Small intestine (tissue), 7 donors: ENCODE measurements at regions not wholly inside any gene's neighbourhood (a gene's known extent, or its start where the extent isn't known, plus 50 kb on each side); places are given as distances from the start of the nearest gene placed in this dataset.

ENCODE experiments used
- DNase-seq, 2 donors: peaks; one replicate each; pipeline versions ENCODE4 v3.0.0 to v3.0.0-alpha.2; 2013
- FAIRE-seq: peaks from 2 replicates; lab custom pipeline; 2012; peaks lifted over from hg19 to GRCh38; lab: Jason Lieb, UNC
- H3K27ac ChIP-seq, 3 donors: one replicate each; pipeline ENCODE4 v1.5.1; 2013; ENCODE audit warnings: low read length in 2 of 3, mild to moderate bottlenecking in 2 of 3, control low read depth in 1 of 3, inconsistent platforms in 1 of 3, low read depth in 1 of 3, moderate library complexity in 1 of 3
- H3K27me3 ChIP-seq, 3 donors: one replicate each; pipeline ENCODE4 v1.6.1; 2013; ENCODE audit warnings: low read length in 3 of 3, inconsistent platforms in 1 of 3; ENCODE audit not compliant: control insufficient read depth in 3 of 3, insufficient read depth in 3 of 3
- H3K36me3 ChIP-seq, 3 donors: one replicate each; pipeline ENCODE4 v1.6.1; 2013; ENCODE audit warnings: low read length in 3 of 3, inconsistent platforms in 1 of 3, low read depth in 1 of 3, mild to moderate bottlenecking in 1 of 3, moderate library complexity in 1 of 3; ENCODE audit not compliant: control insufficient read depth in 3 of 3, insufficient read depth in 2 of 3
- H3K4me1 ChIP-seq, 3 donors: one replicate each; pipeline ENCODE4 v1.6.1; 2013; ENCODE audit warnings: low read length in 2 of 3, inconsistent platforms in 1 of 3, low read depth in 1 of 3, mild to moderate bottlenecking in 1 of 3, moderate library complexity in 1 of 3; ENCODE audit not compliant: control insufficient read depth in 3 of 3, insufficient read depth in 2 of 3
- H3K4me3 ChIP-seq, 3 donors: one replicate each; pipeline ENCODE4 v1.5.1; 2013; ENCODE audit warnings: low read length in 3 of 3, control low read depth in 1 of 3, inconsistent platforms in 1 of 3, low read depth in 1 of 3, mild to moderate bottlenecking in 1 of 3, moderate library complexity in 1 of 3
- H3K9me3 ChIP-seq, 2 donors: one replicate each; pipeline ENCODE4 v1.6.1; 2013; ENCODE audit warnings: low read depth in 1 of 2, low read length in 1 of 2; ENCODE audit not compliant: control insufficient read depth in 2 of 2, insufficient read depth in 1 of 2
- WGBS, 3 donors: extraction: QIAGEN DNeasy Blood & Tissue Kit; methylation state at CpG; one replicate each; pipeline ENCODE4 v1.1.7; 2013; 5-methylcytosine and 5-hydroxymethylcytosine counted together
- donor health status: healthy with polysubstance abuse.
- donor health status: control.
- donor health status: control.
- donor health status: Bipolar disorder and iron deficiency.
- donor health status: healthy.

GRCh38 chr2:42847596-42848151 is 55.3 kb upstream of the HAAO start:
- Histone ChIP-seq H3K27ac (peak overlapping the region in 1 of 3 donors; percentile 43), H3K9me3 (no peaks in the 10 kb centered on the region), H3K36me3 (no peaks in the 10 kb centered on the region), H3K4me3 (no peak overlapping the region), H3K27me3 (no peaks in the 10 kb centered on the region), H3K4me1 (peaks cover 0 to 5% (median 4%) of the 10 kb centered on the region in 3 donors)
- 89 to 92% (median 91%) methylated on average over 9 of the region's 9 CpGs for WGBS, 3 donors
- FAIRE-seq, result no peak
- no peak for DNase-seq

GRCh38 chr2:42846932-42847595 is 54.7 kb upstream of the HAAO start:
- DNase-seq (no peak), FAIRE-seq (no peak)
- WGBS, 3 donors, result 89 to 91% (median 91%) methylated on average over 9 of the region's 9 CpGs

GRCh38 chr2:42846026-42846425 is 53.6 kb upstream of the HAAO start:
- H3K4me3 ChIP-seq, result no peak overlapping the region
- no peaks in the 10 kb centered on the region for H3K27me3 ChIP-seq
- 84 to 88% (median 86%) methylated on average over 8 of the region's 8 CpGs for WGBS, 3 donors
- H3K4me1 ChIP-seq, result peaks cover 0 to 9% (median 4%) of the 10 kb centered on the region in 3 donors
- no peak for FAIRE-seq
- DNase-seq, result no peak
- H3K27ac ChIP-seq, result peak overlapping the region in 2 of 3 donors; percentile 59 to 79
- H3K36me3 ChIP-seq, result no peaks in the 10 kb centered on the region
- H3K9me3 ChIP-seq, result no peaks in the 10 kb centered on the region

More at GRCh38 chr2:42846932-42847595, 54.7 kb upstream of the HAAO start:
- H3K27me3 ChIP-seq, result no peaks in the 10 kb centered on the region
- peak overlapping the region in 1 of 3 donors; percentile 43 for H3K27ac ChIP-seq
- peaks cover 0 to 9% (median 4%) of the 10 kb centered on the region in 3 donors for H3K4me1 ChIP-seq
- no peak overlapping the region for H3K4me3 ChIP-seq
- no peaks in the 10 kb centered on the region for H3K36me3 ChIP-seq
- H3K9me3 ChIP-seq, result no peaks in the 10 kb centered on the region

- DNase-seq (peak in 1 of 2 donors; percentile 44), FAIRE-seq (no peak)
- Histone ChIP-seq H3K27ac (peak overlapping the region in 2 of 3 donors; percentile 59 to 79), H3K4me1 (peaks cover 0 to 9% (median 4%) of the 10 kb centered on the region in 3 donors), H3K36me3 (no peaks in the 10 kb centered on the region), H3K27me3 (no peaks in the 10 kb centered on the region), H3K9me3 (no peaks in the 10 kb centered on the region), H3K4me3 (no peak overlapping the region)
- 54 to 82% (median 74%) methylated on average over 20 of the region's 20 CpGs for WGBS, 3 donors
These were observed 52.8 kb upstream of the HAAO start for GRCh38 chr2:42844901-42845821.

GRCh38 chr2:42844366-42844765 is 52.0 kb upstream of the HAAO start:
- DNase-seq (no peak), FAIRE-seq (no peak)
- Histone ChIP-seq H3K36me3 (no peaks in the 10 kb centered on the region), H3K4me1 (peaks cover 0 to 9% (median 4%) of the 10 kb centered on the region in 3 donors), H3K27me3 (no peaks in the 10 kb centered on the region), H3K4me3 (no peak overlapping the region), H3K27ac (peak overlapping the region in 1 of 3 donors; percentile 6), H3K9me3 (no peaks in the 10 kb centered on the region)
- WGBS, 3 donors, result 77 to 89% (median 87%) methylated on average over 5 of the region's 5 CpGs

- Histone ChIP-seq H3K27ac (no peak overlapping the region), H3K4me3 (no peak overlapping the region), H3K27me3 (no peaks in the 10 kb centered on the region), H3K4me1 (peaks cover 0 to 9% (median 4%) of the 10 kb centered on the region in 3 donors), H3K9me3 (no peaks in the 10 kb centered on the region), H3K36me3 (no peaks in the 10 kb centered on the region)
- DNase-seq (no peak), FAIRE-seq (no peak)
These were observed 51.2 kb upstream of the HAAO start for GRCh38 chr2:42843611-42844010.

- H3K4me3 ChIP-seq, result no peak overlapping the region
- H3K9me3 ChIP-seq, result no peaks in the 10 kb centered on the region
- H3K27me3 ChIP-seq, result no peaks in the 10 kb centered on the region
- DNase-seq (no peak), FAIRE-seq (no peak)
- H3K27ac ChIP-seq, result peak overlapping the region in 1 of 3 donors; percentile 24
- 80 to 86% (median 81%) methylated on average over 6 of the region's 6 CpGs for WGBS, 3 donors
- H3K36me3 ChIP-seq, result no peaks in the 10 kb centered on the region
- H3K4me1 ChIP-seq, result peaks cover 0 to 9% (median 4%) of the 10 kb centered on the region in 3 donors
These were observed 50.7 kb upstream of the HAAO start for GRCh38 chr2:42843131-42843530.

- H3K4me3 ChIP-seq, result no peak overlapping the region
- H3K27me3 ChIP-seq, result no peaks in the 10 kb centered on the region
- DNase-seq (peak in 1 of 2 donors; percentile 57), FAIRE-seq (no peak)
- peaks cover 0 to 9% (median 4%) of the 10 kb centered on the region in 3 donors for H3K4me1 ChIP-seq
- no peak overlapping the region for H3K27ac ChIP-seq
- no peaks in the 10 kb centered on the region for H3K36me3 ChIP-seq
- H3K9me3 ChIP-seq, result no peaks in the 10 kb centered on the region
- WGBS, 3 donors, result 63 to 77% (median 68%) methylated on average over 4 of the region's 4 CpGs
These were observed 50.1 kb upstream of the HAAO start for GRCh38 chr2:42842466-42842865.
